ENCODE measurements at regions not wholly inside any gene's neighbourhood (a gene's known extent, or its start where the extent isn't known, plus 50 kb on each side); places are given as distances from the start of the nearest gene placed in this dataset.

- no peaks in the 10 kb centered on the region for H3K36me3 ChIP-seq (ENCODE audit: insufficient read depth, low read length)
- H3K27ac ChIP-seq (ENCODE audit: low read depth, low read length, poor library complexity, severe bottlenecking): no peak overlapping the region
- H4K20me1 ChIP-seq (ENCODE audit: insufficient read depth, low read length): no peaks in the 10 kb centered on the region
- ChIA-PET POLR2A (no interaction called here), CTCF (ENCODE audit: unreplicated experiment) (no interaction called here)
- H3K79me2 ChIP-seq (ENCODE audit: insufficient read depth, low read depth, low read length): no peaks in the 10 kb centered on the region
- no peak for DNase-seq (ENCODE audit: low spot score)
- H3K4me2 ChIP-seq (ENCODE audit: low read length): no peak overlapping the region
- no TSS peak for BruUV-seq (replicated peaks)
- no peak overlapping the region for H3K4me3 ChIP-seq (ENCODE audit: low read depth, low read length, poor library complexity, severe bottlenecking)
- H3K9me2 ChIP-seq (ENCODE audit: insufficient read depth, low read length): no peaks in the 10 kb centered on the region
- no peaks in the 10 kb centered on the region for H3K9me3 ChIP-seq (ENCODE audit: low read length)
- no peak for TF ChIP-seq EZH2phosphoT487 (IDR thresholded peaks at IDR 0.05; ENCODE audit: borderline replicate concordance, low read depth, low read length)
- TF ChIP-seq, protein P1, sequence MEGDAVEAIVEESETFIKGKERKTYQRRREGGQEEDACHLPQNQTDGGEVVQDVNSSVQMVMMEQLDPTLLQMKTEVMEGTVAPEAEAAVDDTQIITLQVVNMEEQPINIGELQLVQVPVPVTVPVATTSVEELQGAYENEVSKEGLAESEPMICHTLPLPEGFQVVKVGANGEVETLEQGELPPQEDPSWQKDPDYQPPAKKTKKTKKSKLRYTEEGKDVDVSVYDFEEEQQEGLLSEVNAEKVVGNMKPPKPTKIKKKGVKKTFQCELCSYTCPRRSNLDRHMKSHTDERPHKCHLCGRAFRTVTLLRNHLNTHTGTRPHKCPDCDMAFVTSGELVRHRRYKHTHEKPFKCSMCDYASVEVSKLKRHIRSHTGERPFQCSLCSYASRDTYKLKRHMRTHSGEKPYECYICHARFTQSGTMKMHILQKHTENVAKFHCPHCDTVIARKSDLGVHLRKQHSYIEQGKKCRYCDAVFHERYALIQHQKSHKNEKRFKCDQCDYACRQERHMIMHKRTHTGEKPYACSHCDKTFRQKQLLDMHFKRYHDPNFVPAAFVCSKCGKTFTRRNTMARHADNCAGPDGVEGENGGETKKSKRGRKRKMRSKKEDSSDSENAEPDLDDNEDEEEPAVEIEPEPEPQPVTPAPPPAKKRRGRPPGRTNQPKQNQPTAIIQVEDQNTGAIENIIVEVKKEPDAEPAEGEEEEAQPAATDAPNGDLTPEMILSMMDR (conservative IDR thresholded peaks at IDR 0.05; ENCODE audit: low read length): no peak
- H2AFZ ChIP-seq (ENCODE audit: low read length): no peak overlapping the region
- H3K4me1 ChIP-seq (ENCODE audit: insufficient read depth, low read length, poor library complexity, severe bottlenecking): no peaks in the 10 kb centered on the region
- intact Hi-C loops (cut with micrococcal nuclease; ENCODE audit: unreplicated experiment): no loop called here
Observed at GRCh38 chr5:20370061-20370460, 382.1 kb upstream of the CDH18 start.

GRCh38 chr5:20369518-20369885, 381.5 kb upstream of the CDH18 start:
- Histone ChIP-seq H3K4me3 (ENCODE audit: low read depth, low read length, poor library complexity, severe bottlenecking) (no peak overlapping the region), H2AFZ (ENCODE audit: low read length) (no peak overlapping the region)

More at GRCh38 chr5:20369518-20369885, 381.5 kb upstream of the CDH18 start:
- Histone ChIP-seq H3K9me3 (ENCODE audit: low read length) (no peaks in the 10 kb centered on the region), H3K27ac (ENCODE audit: low read depth, low read length, poor library complexity, severe bottlenecking) (no peak overlapping the region), H4K20me1 (ENCODE audit: insufficient read depth, low read length) (no peaks in the 10 kb centered on the region), H3K79me2 (ENCODE audit: insufficient read depth, low read depth, low read length) (no peaks in the 10 kb centered on the region), H3K9me2 (ENCODE audit: insufficient read depth, low read length) (no peaks in the 10 kb centered on the region), H3K36me3 (ENCODE audit: insufficient read depth, low read length) (no peaks in the 10 kb centered on the region), H3K4me2 (ENCODE audit: low read length) (no peak overlapping the region), H3K4me1 (ENCODE audit: insufficient read depth, low read length, poor library complexity, severe bottlenecking) (no peaks in the 10 kb centered on the region)
- CTCF ChIA-PET (ENCODE audit: unreplicated experiment): no interaction called here
- DNase-seq (ENCODE audit: low spot score): no peak
- no peak for TF ChIP-seq EZH2phosphoT487 (IDR thresholded peaks at IDR 0.05; ENCODE audit: borderline replicate concordance, low read depth, low read length)
- TF ChIP-seq, protein P1 (conservative IDR thresholded peaks at IDR 0.05; ENCODE audit: low read length): no peak
- no TSS peak for BruUV-seq (replicated peaks)
- POLR2A ChIA-PET: no interaction called here
- intact Hi-C loops (cut with micrococcal nuclease; ENCODE audit: unreplicated experiment): no loop called here

All from OCI-LY7 (cell line).